ENCODE measurements at regions not wholly inside any gene's neighbourhood (a gene's known extent, or its start where the extent isn't known, plus 50 kb on each side); places are given as distances from the start of the nearest gene placed in this dataset.

GRCh38 chr10:104526188-104526587 lies 114.9 kb upstream of the SORCS3 start:
- Histone ChIP-seq H3K36me3 (ENCODE audit: control insufficient read depth, insufficient read depth, low read length) (no peaks in the 10 kb centered on the region), H3K9ac (ENCODE audit: insufficient read depth in 1 of 2, low read depth in 2 of 2, low read length in 2 of 2) (no peak overlapping the region), H3K9me1 (ENCODE audit: control insufficient read depth, insufficient read depth, low read length) (no peaks in the 10 kb centered on the region), H3K27me3 (ENCODE audit: control insufficient read depth in 2 of 2, insufficient read depth in 2 of 2, low read length in 2 of 2) (no peaks in the 10 kb centered on the region), H3K27ac (ENCODE audit: extremely low read depth, low read depth, low read length) (no peak overlapping the region), H4K20me1 (replicated peaks; ENCODE audit: control insufficient read depth, insufficient read depth, low read length) (no peaks in the 10 kb centered on the region), H3K79me2 (ENCODE audit: control insufficient read depth, insufficient read depth, low read length) (no peaks in the 10 kb centered on the region), H2AFZ (ENCODE audit: low read depth, low read length) (no peak overlapping the region), H3K4me3 (no peak overlapping the region), H3K4me1 (replicated peaks in 1 of 2; ENCODE audit: control insufficient read depth in 2 of 2, insufficient read depth in 2 of 2, low read length in 2 of 2) (no peaks in the 10 kb centered on the region), H3K4me2 (ENCODE audit: insufficient read depth, low read length) (no peak overlapping the region), H3K9me3 (replicated peaks; ENCODE audit: control insufficient read depth, insufficient read depth, low read depth, low read length) (no peaks in the 10 kb centered on the region)
- intact Hi-C loops (cut with micrococcal nuclease) (no loop called here), in situ Hi-C loops (cut with MboI) (no loop called here)
- ATAC-seq (no peak), FAIRE-seq (no peak), DNase-seq (ENCODE audit: extremely low read depth in 1 of 4, low spot score in 3 of 4) (no peak)
- WGBS (ENCODE audit: insufficient coverage, low coverage, missing lambda C conversion rate): 0% methylated on average over 2 of the region's 2 CpGs
- CTCF ChIA-PET (ENCODE audit: low intra/inter-chr PET ratio): no interaction called here
- BruUV-seq (replicated peaks): no TSS peak
- POLR2A ChIA-PET: no interaction called here
- TF ChIP-seq ZNF444 (CRISPR knock-in tag; IDR thresholded peaks at IDR 0.05) (no peak), NR2F6 (CRISPR knock-in tag; IDR thresholded peaks at IDR 0.05) (no peak), FOXA1 (IDR thresholded peaks at IDR 0.05; ENCODE audit: borderline replicate concordance) (no peak), GTF2E2 (tag; IDR thresholded peaks at IDR 0.05) (no peak), ZBTB7A (IDR thresholded peaks at IDR 0.05; ENCODE audit: borderline replicate concordance, control insufficient read depth, low read depth, low read length) (no peak), PML (IDR thresholded peaks at IDR 0.05; ENCODE audit: low read length) (no peak), E2F4 (CRISPR knock-in tag; IDR thresholded peaks at IDR 0.05; ENCODE audit: low read depth) (no peak), ZNF165 (CRISPR knock-in tag; IDR thresholded peaks at IDR 0.05; ENCODE audit: borderline replicate concordance) (no peak), TFE3 (CRISPR knock-in tag; IDR thresholded peaks at IDR 0.05) (no peak), MGA (IDR thresholded peaks at IDR 0.05) (no peak)

All from K562 (cell line).